Aorta (tissue), 5 donors: ENCODE measurements at regions not wholly inside any gene's neighbourhood (a gene's known extent, or its start where the extent isn't known, plus 50 kb on each side); places are given as distances from the start of the nearest gene placed in this dataset.
A peak's percentile ranks its signal among the peaks of the same experiment; 100 is the strongest.

Experiments used
- ATAC-seq: fragments of 200-7000 bp; cut with Tn5 transposase; one replicate; pipeline ENCODE4 v1.9.1; 2022; ENCODE audit warnings: moderate library complexity; ENCODE audit not compliant: low FRiP score
- DNase-seq, 2 donors: peaks; one replicate each; pipeline ENCODE4 v3.0.0-alpha.2; 2020
- H3K27ac ChIP-seq, 2 donors: one replicate each; pipeline ENCODE4 v1.5.1; 2013; ENCODE audit warnings: low read length in 2 of 2, mild to moderate bottlenecking in 2 of 2, moderate library complexity in 2 of 2, control low read depth in 1 of 2, inconsistent platforms in 1 of 2, low read depth in 1 of 2
- H3K27me3 ChIP-seq, 2 donors: one replicate each; pipeline ENCODE4 v1.6.1; 2013; ENCODE audit warnings: control low read depth in 1 of 2, low read length in 1 of 2, mild to moderate bottlenecking in 1 of 2, moderate library complexity in 1 of 2; ENCODE audit not compliant: insufficient read depth in 2 of 2, control insufficient read depth in 1 of 2
- H3K36me3 ChIP-seq, 2 donors: one replicate each; pipeline ENCODE4 v1.6.1; 2013; ENCODE audit warnings: control low read depth in 1 of 2, low read length in 1 of 2, mild to moderate bottlenecking in 1 of 2; ENCODE audit not compliant: insufficient read depth in 2 of 2, control insufficient read depth in 1 of 2
- H3K4me1 ChIP-seq, 2 donors: one replicate each; pipeline ENCODE4 v1.6.1; 2013; ENCODE audit warnings: low read length in 2 of 2, control low read depth in 1 of 2, mild to moderate bottlenecking in 1 of 2, moderate library complexity in 1 of 2; ENCODE audit not compliant: insufficient read depth in 2 of 2, control insufficient read depth in 1 of 2
- H3K4me3 ChIP-seq, 2 donors: one replicate each; pipeline ENCODE4 v1.5.1; 2013; ENCODE audit warnings: low read length in 2 of 2, control low read depth in 1 of 2, mild to moderate bottlenecking in 1 of 2
- H3K9me3 ChIP-seq: one replicate; pipeline ENCODE4 v1.6.1; 2013; ENCODE audit warnings: mild to moderate bottlenecking, low read length; ENCODE audit not compliant: control insufficient read depth
- WGBS, 2 donors: extraction: QIAGEN DNeasy Blood & Tissue Kit; methylation state at CpG; one replicate each; pipeline ENCODE4 v1.1.7; 2013; 5-methylcytosine and 5-hydroxymethylcytosine counted together
- intact Hi-C, 2 donors: fragments of 100-400 bp; cut with DNase I; formaldehyde crosslinking; loops; one replicate each; pipeline versions ENCODE4 v1.14.2 to v1.15.0; 2022
- donor health status: healthy with polysubstance abuse.
- donor health status: Bipolar disorder and iron deficiency.
- donor health status: DM: no; HTN: no; CAD: no.
- donor health status: DM: no; HTN: no; CAD: no.
- donor health status: DM: yes; HTN: yes; CAD: no.

GRCh38 chr2:128622371-128622770, 303.7 kb upstream of the HS6ST1 start:
- WGBS, 2 donors = 95 to 97% methylated on average over 7 of the region's 7 CpGs
- Histone ChIP-seq H3K36me3 (no peaks in the 10 kb centered on the region), H3K27ac (no peak overlapping the region), H3K4me1 (no peaks in the 10 kb centered on the region), H3K9me3 (no peaks in the 10 kb centered on the region), H3K4me3 (no peak overlapping the region), H3K27me3 (no peaks in the 10 kb centered on the region)
- intact Hi-C loops = no loop called here
- DNase-seq (peak; percentile 56 to 81), ATAC-seq (no peak)

- intact Hi-C loops = no loop called here
- Histone ChIP-seq H3K4me1 (no peaks in the 10 kb centered on the region), H3K27me3 (no peaks in the 10 kb centered on the region), H3K36me3 (no peaks in the 10 kb centered on the region), H3K9me3 (no peaks in the 10 kb centered on the region), H3K27ac (no peak overlapping the region), H3K4me3 (no peak overlapping the region)
- DNase-seq (peak in 1 of 2 donors; percentile 39), ATAC-seq (no peak)
- WGBS, 2 donors = 85 to 87% methylated on average over 13 of the region's 13 CpGs
These were observed 304.4 kb upstream of the HS6ST1 start for GRCh38 chr2:128622955-128623620.

- Histone ChIP-seq H3K9me3 (no peaks in the 10 kb centered on the region), H3K27ac (no peak overlapping the region), H3K4me3 (no peak overlapping the region), H3K27me3 (no peaks in the 10 kb centered on the region), H3K36me3 (no peaks in the 10 kb centered on the region), H3K4me1 (no peaks in the 10 kb centered on the region)
- intact Hi-C loops = no loop called here
- WGBS, 2 donors = 83 to 89% methylated on average over 18 of the region's 18 CpGs
- ATAC-seq = no peak
- peak in 1 of 2 donors; percentile 70 for DNase-seq
These were observed 305.4 kb upstream of the HS6ST1 start for GRCh38 chr2:128623776-128624761.

- Histone ChIP-seq H3K9me3 (no peaks in the 10 kb centered on the region), H3K4me1 (no peaks in the 10 kb centered on the region), H3K36me3 (no peaks in the 10 kb centered on the region), H3K27ac (no peak overlapping the region), H3K27me3 (no peaks in the 10 kb centered on the region), H3K4me3 (no peak overlapping the region)
- DNase-seq (peak in 1 of 2 donors; percentile 44), ATAC-seq (no peak)
- WGBS, 2 donors = 96 to 97% methylated on average over 6 of the region's 6 CpGs
- intact Hi-C loops = no loop called here
These were observed 306.3 kb upstream of the HS6ST1 start for GRCh38 chr2:128624956-128625355.

GRCh38 chr2:128625421-128625820, 306.8 kb upstream of the HS6ST1 start:
- H3K9me3 ChIP-seq = no peaks in the 10 kb centered on the region
- no peaks in the 10 kb centered on the region for H3K36me3 ChIP-seq
- no peaks in the 10 kb centered on the region for H3K4me1 ChIP-seq
- ATAC-seq (no peak), DNase-seq (peak in 1 of 2 donors; percentile 32)
- no peak overlapping the region for H3K27ac ChIP-seq
- WGBS, 2 donors = 95 to 97% methylated on average over 8 of the region's 8 CpGs
- intact Hi-C loops = no loop called here
- H3K4me3 ChIP-seq = no peak overlapping the region
- H3K27me3 ChIP-seq = no peaks in the 10 kb centered on the region

GRCh38 chr2:128625963-128626759, 307.5 kb upstream of the HS6ST1 start:
- WGBS, 2 donors = 93 to 95% methylated on average over 12 of the region's 12 CpGs
- Histone ChIP-seq H3K9me3 (no peaks in the 10 kb centered on the region), H3K4me1 (no peaks in the 10 kb centered on the region), H3K4me3 (no peak overlapping the region), H3K36me3 (no peaks in the 10 kb centered on the region), H3K27me3 (no peaks in the 10 kb centered on the region), H3K27ac (no peak overlapping the region)
- no peak for ATAC-seq
- intact Hi-C loops = no loop called here
- peak; percentile 29 to 50 for DNase-seq

- H3K9me3 ChIP-seq = no peaks in the 10 kb centered on the region
- H3K27ac ChIP-seq = no peak overlapping the region
- intact Hi-C loops = no loop called here
- DNase-seq (peak; percentile 22 to 54), ATAC-seq (no peak)
- H3K4me3 ChIP-seq = no peak overlapping the region
- H3K36me3 ChIP-seq = no peaks in the 10 kb centered on the region
- WGBS, 2 donors = 90 to 91% methylated on average over 20 of the region's 20 CpGs
- H3K27me3 ChIP-seq = no peaks in the 10 kb centered on the region
- H3K4me1 ChIP-seq = no peaks in the 10 kb centered on the region
These were observed 308.3 kb upstream of the HS6ST1 start for GRCh38 chr2:128626760-128627511.

GRCh38 chr2:128628206-128628605, 309.5 kb upstream of the HS6ST1 start:
- H3K9me3 ChIP-seq = no peaks in the 10 kb centered on the region
- no peak overlapping the region for H3K27ac ChIP-seq
- no peaks in the 10 kb centered on the region for H3K36me3 ChIP-seq
- no peak for ATAC-seq
- peak; percentile 35 to 37 for DNase-seq
- no peaks in the 10 kb centered on the region for H3K4me1 ChIP-seq
- intact Hi-C loops = no loop called here
- no peak overlapping the region for H3K4me3 ChIP-seq
- no peaks in the 10 kb centered on the region for H3K27me3 ChIP-seq
- 94 to 95% methylated on average over 7 of the region's 7 CpGs for WGBS, 2 donors
